PC-9 (cell line): ENCODE measurements at regions not wholly inside any gene's neighbourhood (a gene's known extent, or its start where the extent isn't known, plus 50 kb on each side); places are given as distances from the start of the nearest gene placed in this dataset.
A peak's percentile ranks its signal among the peaks of the same experiment; 100 is the strongest.

ENCODE experiments used
- BruUV-seq: library from RNA; stranded (reverse); fragments of 400-500 nt; replicated peaks from 2 replicates; lab custom pipeline; 2021; lab: Mats Ljungman, UMichigan
- CTCF ChIA-PET: fragments of 300-600 bp; sonication (Branson Sonifier 250); formaldehyde crosslinking; loops from one replicate; lab custom pipeline; 2022; ENCODE audit warnings: antibody characterized with exemption; lab: Charles Lee
- POLR2A ChIA-PET: fragments of 300-600 bp; sonication (Branson Sonifier 250); formaldehyde crosslinking; loops from one replicate; lab custom pipeline; 2022; ENCODE audit warnings: antibody characterized with exemption; ENCODE audit not compliant: unreplicated experiment; lab: Charles Lee
- DNase-seq, 2 experiments: peaks; one replicate each; pipeline versions ENCODE4 v3.0.0 to v3.0.0-alpha.2; 2015 to 2022; ENCODE audit warnings: mixed read lengths in 1 of 2
- H2AFZ ChIP-seq: fragments of 200-600 bp; sonication (generic); 2 replicates; pipeline ENCODE4 v1.8.1; 2017; ENCODE audit warnings: antibody characterized with exemption
- H3F3A ChIP-seq: fragments of 200-600 bp; sonication (generic); 2 replicates; pipeline ENCODE4 v1.8.1; 2017; ENCODE audit warnings: antibody characterized with exemption, mild to moderate bottlenecking, low read depth; ENCODE audit not compliant: insufficient read depth
- H3K27ac ChIP-seq: fragments of 200-600 bp; sonication (generic); 2 replicates; pipeline ENCODE4 v1.6.1; 2016; ENCODE audit warnings: mixed run types
- H3K27me3 ChIP-seq: fragments of 200-600 bp; sonication (generic); 2 replicates; pipeline ENCODE4 v1.6.1; 2016; ENCODE audit warnings: low read depth, mixed run types; ENCODE audit not compliant: insufficient read depth
- H3K36me3 ChIP-seq: fragments of 200-600 bp; sonication (generic); 2 replicates; pipeline ENCODE4 v1.6.1; 2016; ENCODE audit warnings: low read depth, mixed run types
- H3K4me1 ChIP-seq: fragments of 200-600 bp; sonication (generic); replicated peaks from 2 replicates; pipeline ENCODE4 v1.6.1; 2016; ENCODE audit warnings: mixed run types; ENCODE audit not compliant: insufficient read depth
- H3K4me2 ChIP-seq: fragments of 200-600 bp; sonication (generic); 2 replicates; pipeline ENCODE4 v1.6.1; 2017; ENCODE audit warnings: mixed run types
- H3K4me3 ChIP-seq: fragments of 200-600 bp; sonication (generic); 2 replicates; pipeline ENCODE4 v1.6.1; 2016; ENCODE audit warnings: mixed run types
- H3K79me2 ChIP-seq: fragments of 200-600 bp; sonication (generic); 2 replicates; pipeline ENCODE4 v1.6.1; 2017; ENCODE audit warnings: low read depth, mixed run types
- H3K9me2 ChIP-seq: fragments of 200-600 bp; sonication (generic); 2 replicates; pipeline ENCODE4 v1.8.1; 2017; ENCODE audit warnings: mild to moderate bottlenecking; ENCODE audit not compliant: insufficient read depth
- H3K9me3 ChIP-seq: fragments of 200-600 bp; sonication (generic); 2 replicates; pipeline ENCODE4 v1.8.1; 2016; ENCODE audit warnings: low read depth; ENCODE audit not compliant: insufficient read depth
- H4K20me1 ChIP-seq: fragments of 200-600 bp; sonication (generic); 2 replicates; pipeline ENCODE4 v1.8.1; 2017; ENCODE audit not compliant: insufficient read depth
- CTCF ChIP-seq: fragments of 200-600 bp; sonication (generic); conservative IDR thresholded peaks from 2 replicates; pipeline ENCODE4 v1.6.1; 2017; ENCODE audit warnings: mixed run types, antibody characterized with exemption, mild to moderate bottlenecking, moderate library complexity
- EZH2 ChIP-seq: fragments of 200-600 bp; sonication (generic); IDR thresholded peaks from 2 replicates; pipeline ENCODE4 v1.8.0; 2017; ENCODE audit warnings: antibody characterized with exemption, low read depth
- intact Hi-C: fragments of 100-400 bp; cut with micrococcal nuclease; formaldehyde crosslinking; loops from one replicate; pipeline ENCODE4 v1.10.0; 2022; ENCODE audit not compliant: unreplicated experiment

- Histone ChIP-seq H3K36me3 (no peaks in the 10 kb centered on the region), H2AFZ (no peak overlapping the region), H4K20me1 (no peaks in the 10 kb centered on the region), H3K27ac (no peak overlapping the region), H3K79me2 (no peaks in the 10 kb centered on the region), H3K27me3 (no peaks in the 10 kb centered on the region), H3K4me1 (no peaks in the 10 kb centered on the region), H3K9me3 (no peaks in the 10 kb centered on the region), H3F3A (no peaks in the 10 kb centered on the region), H3K9me2 (no peaks in the 10 kb centered on the region), H3K4me3 (no peak overlapping the region), H3K4me2 (peak overlapping the region; percentile 31; the same call in 1 of the 2 replicates)
- CTCF ChIA-PET, result no interaction called here
- intact Hi-C loops, result no loop called here
- no peak for DNase-seq
- BruUV-seq, result no TSS peak
- TF ChIP-seq EZH2, result no peak
- no peak for TF ChIP-seq CTCF
- POLR2A ChIA-PET, result no interaction called here
Observed at GRCh38 chr4:162245051-162245450, 81.3 kb upstream of the FSTL5 start.

DNA sequence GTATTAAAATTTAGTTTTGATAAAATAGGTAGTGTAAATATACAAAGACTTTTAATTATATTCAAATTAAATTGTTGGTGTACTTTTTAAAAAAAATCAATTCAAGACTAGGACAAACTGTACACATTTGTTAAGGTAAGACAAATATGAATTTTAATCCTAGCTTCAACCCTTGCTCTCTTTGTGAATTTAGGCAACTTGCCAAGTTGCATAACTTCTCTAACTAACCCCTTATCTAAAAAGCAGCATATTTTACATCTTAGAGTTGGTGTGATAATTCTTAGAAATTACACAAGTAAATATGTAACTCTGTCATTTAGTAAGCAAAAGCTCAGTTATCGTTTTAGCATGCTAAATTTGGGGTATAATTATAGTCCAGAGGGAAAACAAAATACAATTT lies 78.1 kb upstream of the FSTL5 start:
- Histone ChIP-seq H4K20me1 (no peaks in the 10 kb centered on the region), H3K36me3 (no peaks in the 10 kb centered on the region), H3K9me3 (no peaks in the 10 kb centered on the region), H2AFZ (no peak overlapping the region), H3K4me1 (no peaks in the 10 kb centered on the region), H3K4me2 (no peak overlapping the region), H3K9me2 (no peaks in the 10 kb centered on the region), H3K27ac (no peak overlapping the region), H3K4me3 (no peak overlapping the region), H3K27me3 (no peaks in the 10 kb centered on the region), H3K79me2 (no peaks in the 10 kb centered on the region), H3F3A (no peaks in the 10 kb centered on the region)
- no TSS peak for BruUV-seq
- intact Hi-C loops, result no loop called here
- TF ChIP-seq CTCF (no peak), EZH2 (no peak)
- CTCF ChIA-PET, result no interaction called here
- POLR2A ChIA-PET, result no interaction called here
- DNase-seq, result no peak

GRCh38 chr4:162239992-162240769 lies 76.4 kb upstream of the FSTL5 start:
- ChIA-PET POLR2A (no interaction called here), CTCF (no interaction called here)
- Histone ChIP-seq H3K4me1 (no peaks in the 10 kb centered on the region), H3F3A (no peaks in the 10 kb centered on the region), H3K9me3 (no peaks in the 10 kb centered on the region), H3K27me3 (no peaks in the 10 kb centered on the region), H3K4me2 (no peak overlapping the region), H4K20me1 (no peaks in the 10 kb centered on the region), H3K36me3 (no peaks in the 10 kb centered on the region), H3K27ac (no peak overlapping the region), H2AFZ (no peak overlapping the region), H3K79me2 (no peaks in the 10 kb centered on the region), H3K9me2 (no peaks in the 10 kb centered on the region), H3K4me3 (no peak overlapping the region)
- intact Hi-C loops, result no loop called here
- no TSS peak for BruUV-seq
- DNase-seq, result no peak
- TF ChIP-seq EZH2 (no peak), CTCF (no peak)
